Smooth muscle cell (in vitro differentiated cells): ENCODE measurements at regions not wholly inside any gene's neighbourhood (a gene's known extent, or its start where the extent isn't known, plus 50 kb on each side); places are given as distances from the start of the nearest gene placed in this dataset.

Experiments
- DNase-seq: peaks from one replicate; lab custom pipeline; 2025; ENCODE audit not compliant: unreplicated experiment; lab: John Stamatoyannopoulos, UW
- H2AFZ ChIP-seq: fragments of 200-600 bp; sonication (generic); 2 replicates; pipeline ENCODE4 v1.6.0; 2016; ENCODE audit warnings: antibody characterized with exemption, low read depth, mild to moderate bottlenecking
- H3F3A ChIP-seq: fragments of 200-600 bp; sonication (generic); 2 replicates; pipeline ENCODE4 v1.6.0; 2017; ENCODE audit warnings: antibody characterized with exemption, low read depth
- H3K27ac ChIP-seq: fragments of 200-600 bp; sonication (generic); 2 replicates; pipeline ENCODE4 v1.5.1; 2016; ENCODE audit warnings: low read depth, mild to moderate bottlenecking
- H3K27me3 ChIP-seq: fragments of 200-600 bp; sonication (generic); 2 replicates; pipeline ENCODE4 v1.6.1; 2016; ENCODE audit warnings: low read depth, mild to moderate bottlenecking
- H3K36me3 ChIP-seq: fragments of 200-600 bp; sonication (generic); 2 replicates; pipeline ENCODE4 v1.5.1; 2016; ENCODE audit warnings: low read depth
- H3K4me1 ChIP-seq: fragments of 200-600 bp; sonication (generic); 2 replicates; pipeline ENCODE4 v1.5.1; 2016; ENCODE audit warnings: low read depth
- H3K4me2 ChIP-seq: fragments of 200-600 bp; sonication (generic); 2 replicates; pipeline ENCODE4 v1.6.0; 2016; ENCODE audit warnings: mild to moderate bottlenecking
- H3K4me3 ChIP-seq: fragments of 200-600 bp; sonication (generic); 2 replicates; pipeline ENCODE4 v1.5.1; 2016; ENCODE audit warnings: mild to moderate bottlenecking
- H3K79me2 ChIP-seq: fragments of 200-600 bp; sonication (generic); 2 replicates; pipeline ENCODE4 v1.6.0; 2016; ENCODE audit warnings: low read depth, mild to moderate bottlenecking
- H3K9ac ChIP-seq: fragments of 200-600 bp; sonication (generic); 2 replicates; pipeline ENCODE4 v1.6.0; 2016; ENCODE audit warnings: low read depth
- H3K9me3 ChIP-seq: fragments of 200-600 bp; sonication (generic); replicated peaks from 2 replicates; pipeline ENCODE4 v1.5.1; 2016; ENCODE audit warnings: low read depth
- H4K20me1 ChIP-seq: fragments of 200-600 bp; sonication (generic); 2 replicates; pipeline ENCODE4 v1.6.0; 2016; ENCODE audit warnings: low read depth
- CTCF ChIP-seq: fragments of 200-600 bp; sonication (generic); IDR thresholded peaks from 2 replicates; pipeline ENCODE4 v1.5.1; 2017; ENCODE audit warnings: borderline replicate concordance, mild to moderate bottlenecking, antibody characterized with exemption; ENCODE audit not compliant: insufficient read depth, poor library complexity, severe bottlenecking
- WGBS: methylation state at CpG from one replicate; pipeline ENCODE4 v1.1.7; 2016; ENCODE audit warnings: low lambda C conversion rate; 5-methylcytosine and 5-hydroxymethylcytosine counted together

DNA sequence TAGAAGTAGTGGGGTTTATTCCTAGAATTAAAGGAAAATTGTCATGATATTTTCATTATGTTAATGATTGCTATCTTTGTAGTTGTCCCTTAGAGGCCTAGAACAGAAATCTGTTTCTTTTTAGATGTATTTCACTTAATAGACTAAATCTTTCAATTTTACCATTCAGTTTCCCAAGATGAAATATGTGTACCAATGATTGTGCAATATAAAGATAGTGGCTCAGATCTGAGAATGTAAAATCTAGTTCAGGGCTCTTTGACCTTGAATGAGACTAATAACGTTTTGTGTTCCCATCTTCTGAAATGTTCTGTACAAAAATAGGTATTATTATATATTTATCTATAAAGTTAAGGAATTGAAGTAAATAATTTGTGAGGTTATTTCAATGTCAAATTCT, 947.9 kb downstream of the DTWD2 start:
- Histone ChIP-seq H3K9me3 (no peaks in the 10 kb centered on the region), H3K27me3 (no peaks in the 10 kb centered on the region), H2AFZ (no peak overlapping the region), H3F3A (no peaks in the 10 kb centered on the region), H3K9ac (no peak overlapping the region), H3K4me2 (no peak overlapping the region), H3K79me2 (no peaks in the 10 kb centered on the region), H3K27ac (no peak overlapping the region), H3K36me3 (no peaks in the 10 kb centered on the region), H3K4me1 (no peaks in the 10 kb centered on the region), H4K20me1 (no peaks in the 10 kb centered on the region), H3K4me3 (no peak overlapping the region)
- TF ChIP-seq CTCF = no peak
- DNase-seq = no peak
- WGBS = 86% methylated on average over 1 of the region's 1 CpG

DNA sequence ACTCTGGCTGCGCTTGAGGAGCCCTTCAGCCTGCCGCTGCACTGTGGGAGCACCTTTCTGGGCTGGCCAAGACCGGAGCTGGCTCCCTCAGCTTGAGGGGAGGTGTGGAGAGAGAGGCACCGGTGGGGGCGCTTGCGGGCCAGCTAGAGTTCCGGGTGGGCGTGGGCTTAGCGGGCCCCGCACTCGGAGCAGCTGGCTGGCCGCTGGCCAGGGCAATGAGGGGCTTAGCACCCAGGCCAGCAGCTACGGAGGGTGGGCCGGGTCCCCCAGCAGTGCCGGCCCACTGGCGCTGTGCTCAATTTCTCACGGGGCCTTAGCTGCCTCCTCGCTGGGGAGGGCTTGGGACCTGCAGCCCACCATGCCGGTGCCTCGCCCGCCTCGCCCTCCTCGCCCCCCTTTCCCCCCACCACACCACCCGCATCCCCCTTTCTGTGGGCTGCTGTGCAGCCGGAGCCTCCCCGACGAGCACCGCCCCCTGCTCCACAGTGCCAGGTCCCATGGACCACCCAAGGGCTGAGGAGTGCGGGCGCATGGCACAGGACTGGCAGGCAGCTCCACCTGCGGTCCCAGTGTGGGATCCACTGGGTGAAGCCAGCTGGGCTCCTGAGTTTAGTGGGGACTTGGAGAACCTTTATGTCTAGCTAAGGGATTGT, 954.5 kb downstream of the DTWD2 start:
- no peak overlapping the region for H3K9ac ChIP-seq
- WGBS = 93% methylated on average over 14 of the region's 31 CpGs
- no peak overlapping the region for H2AFZ ChIP-seq

DNA sequence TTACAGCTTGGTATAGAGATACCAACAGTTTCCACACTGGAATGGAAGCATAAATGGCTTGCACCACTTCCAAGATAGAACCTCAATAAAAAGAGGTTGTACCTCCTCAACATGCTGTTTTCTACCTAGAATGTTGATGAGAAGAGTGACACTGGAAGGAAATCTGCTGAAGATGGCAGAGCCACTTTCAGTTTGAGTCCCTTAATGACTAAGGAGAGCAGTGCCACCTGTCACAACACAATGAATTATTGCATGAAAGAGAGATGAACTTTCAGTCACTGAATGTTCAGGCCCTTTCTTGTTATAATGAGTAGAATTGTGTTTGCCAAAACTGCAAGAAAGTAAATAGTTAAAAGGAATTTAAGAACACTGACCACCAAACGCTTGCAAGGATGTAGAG, 958.5 kb downstream of the DTWD2 start:
- no peak for DNase-seq
- 97% methylated on average over 1 of the region's 1 CpG for WGBS
- H3K27ac ChIP-seq = no peak overlapping the region
- H4K20me1 ChIP-seq = no peaks in the 10 kb centered on the region
- no peak overlapping the region for H3K4me2 ChIP-seq
- H3K27me3 ChIP-seq = no peaks in the 10 kb centered on the region
- no peaks in the 10 kb centered on the region for H3K4me1 ChIP-seq
- H3F3A ChIP-seq = no peaks in the 10 kb centered on the region
- H2AFZ ChIP-seq = no peak overlapping the region
- TF ChIP-seq CTCF = no peak
- no peaks in the 10 kb centered on the region for H3K36me3 ChIP-seq
- H3K9ac ChIP-seq = no peak overlapping the region
- H3K79me2 ChIP-seq = no peaks in the 10 kb centered on the region
- no peaks in the 10 kb centered on the region for H3K9me3 ChIP-seq
- H3K4me3 ChIP-seq = no peak overlapping the region

More for the DNA sequence above, 954.5 kb downstream of the DTWD2 start:
- no peak for DNase-seq
- Histone ChIP-seq H3K79me2 (no peaks in the 10 kb centered on the region), H3K4me2 (no peak overlapping the region), H3K9me3 (no peaks in the 10 kb centered on the region), H3K27ac (no peak overlapping the region), H3K36me3 (no peaks in the 10 kb centered on the region), H4K20me1 (no peaks in the 10 kb centered on the region), H3K4me3 (no peak overlapping the region), H3F3A (no peaks in the 10 kb centered on the region), H3K27me3 (no peaks in the 10 kb centered on the region), H3K4me1 (no peaks in the 10 kb centered on the region)
- TF ChIP-seq CTCF = no peak

DNA sequence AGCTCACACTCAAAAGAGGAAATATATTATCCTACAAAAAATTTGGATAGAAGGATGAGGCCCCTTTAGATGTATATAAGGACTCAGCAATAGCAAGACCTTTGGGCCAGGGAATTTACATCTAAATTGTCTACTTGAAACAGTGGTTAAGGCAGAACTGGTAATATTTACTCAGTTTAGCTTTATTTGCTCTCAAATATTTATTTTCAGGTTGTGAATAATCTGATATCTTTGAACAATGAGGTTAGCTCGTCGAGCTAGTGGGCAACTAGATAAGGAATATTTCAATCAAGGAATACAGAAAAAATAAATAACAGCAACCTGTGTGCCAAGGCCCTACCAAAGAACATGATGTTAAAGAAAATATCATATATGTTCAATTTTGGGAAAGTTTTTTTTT, 966.3 kb downstream of the DTWD2 start:
- H3F3A ChIP-seq = no peaks in the 10 kb centered on the region
- DNase-seq = no peak
- 99% methylated on average over 2 of the region's 2 CpGs for WGBS
- H2AFZ ChIP-seq = no peak overlapping the region
- H3K9ac ChIP-seq = no peak overlapping the region
- no peak overlapping the region for H3K27ac ChIP-seq
- no peaks in the 10 kb centered on the region for H4K20me1 ChIP-seq
- H3K27me3 ChIP-seq = no peaks in the 10 kb centered on the region
- TF ChIP-seq CTCF = no peak
- no peaks in the 10 kb centered on the region for H3K9me3 ChIP-seq
- no peaks in the 10 kb centered on the region for H3K4me1 ChIP-seq
- no peak overlapping the region for H3K4me2 ChIP-seq
- H3K79me2 ChIP-seq = no peaks in the 10 kb centered on the region
- no peak overlapping the region for H3K4me3 ChIP-seq
- no peaks in the 10 kb centered on the region for H3K36me3 ChIP-seq
